NCI-H146 treated with DMSO at 0.1 percent for 48 hours (cell line): ENCODE measurements at regions not wholly inside any gene's neighbourhood (a gene's known extent, or its start where the extent isn't known, plus 50 kb on each side); places are given as distances from the start of the nearest gene placed in this dataset.
"Not testable (repeated sequence)": the region's sequence is repeated elsewhere in the genome, so short reads cannot be mapped to it uniquely, and the experiment has no call there.

Experiments
- DNase-seq: peaks from one replicate; lab custom pipeline; 2025; ENCODE audit not compliant: unreplicated experiment; lab: John Stamatoyannopoulos, UW

- no peak for DNase-seq
These were observed 217.6 kb downstream of the POTED start for GRCh38 chr21:13827201-13827600.

GRCh38 chr21:13826511-13826910 lies 216.9 kb downstream of the POTED start:
- DNase-seq = not testable (repeated sequence)

GRCh38 chr21:13825218-13825778 lies 215.7 kb downstream of the POTED start:
- DNase-seq = not testable (repeated sequence)

GRCh38 chr21:13820286-13820685 lies 210.7 kb downstream of the POTED start:
- not testable (repeated sequence) for DNase-seq

- not testable (repeated sequence) for DNase-seq
These were observed 202.6 kb downstream of the POTED start for GRCh38 chr21:13812191-13812590.

GRCh38 chr21:13810559-13810958 lies 201.0 kb downstream of the POTED start:
- DNase-seq = not testable (repeated sequence)

- DNase-seq = not testable (repeated sequence)
These were observed 196.9 kb downstream of the POTED start for GRCh38 chr21:13806444-13806843.

GRCh38 chr21:13802757-13803156 lies 193.2 kb downstream of the POTED start:
- not testable (repeated sequence) for DNase-seq
